HCT116 (cell line): ENCODE measurements at regions not wholly inside any gene's neighbourhood (a gene's known extent, or its start where the extent isn't known, plus 50 kb on each side); places are given as distances from the start of the nearest gene placed in this dataset.

ENCODE experiments used
- ATAC-seq: fragments of 200-7000 bp; cut with Tn5 transposase; 2 replicates; pipeline ENCODE4 v1.9.1; 2020; ENCODE audit warnings: mild to moderate bottlenecking, moderate library complexity
- BruUV-seq: library from RNA; stranded (reverse); fragments of 400-500 nt; replicated peaks from 2 replicates; lab custom pipeline; 2021; lab: Mats Ljungman, UMichigan
- CTCF ChIA-PET: fragments of 300-600 bp; sonication (Branson Sonifier 250); formaldehyde crosslinking; loops from one replicate; lab custom pipeline; 2021; ENCODE audit warnings: antibody characterized with exemption; lab: Charles Lee
- POLR2A ChIA-PET: fragments of 300-600, 350-600 bp; sonication (Branson Sonifier 250); formaldehyde crosslinking; loops from one replicate; lab custom pipeline; 2021; ENCODE audit warnings: antibody characterized with exemption; lab: Charles Lee
- RAD21 ChIA-PET, 2 experiments: fragments of 300-600 bp; sonication (Branson Sonifier 250); formaldehyde crosslinking; loops; one replicate each; lab custom pipeline; 2023; ENCODE audit warnings: low total read pairs in 2 of 2; ENCODE audit not compliant: uncharacterized antibody in 2 of 2, unreplicated experiment in 2 of 2, low non-redundant PET in 1 of 2; lab: Charles Lee
- DNase-seq: peaks from one replicate; pipeline ENCODE4 v3.0.0-alpha.2; 2010; ENCODE audit warnings: low read depth, low spot score
- H2AFZ ChIP-seq: fragments of 200-600 bp; shearing (Covaris generic), sonication (generic); 2 replicates; pipeline ENCODE4 v1.6.1; 2017; ENCODE audit warnings: low read depth, mixed run types, mixed read lengths, antibody characterized with exemption, low read length; ENCODE audit not compliant: poor library complexity, severe bottlenecking
- H3K27ac ChIP-seq: 2 replicates; pipeline ENCODE4 v1.5.1; 2012; ENCODE audit warnings: low read depth, low read length
- H3K27me3 ChIP-seq: fragments of 200-600 bp; sonication (generic); 2 replicates; pipeline ENCODE4 v1.6.1; 2016; ENCODE audit warnings: mixed run types, low read length, mixed read lengths; ENCODE audit not compliant: insufficient read depth
- H3K36me3 ChIP-seq, 2 experiments: fragments of 200-500 bp in 1 of 2; fragments of 200-600 bp in 1 of 2; sonication (Bioruptor generic) in 1 of 2; sonication (generic) in 1 of 2; 2 replicates each; pipeline versions ENCODE4 v1.5.1 to v1.6.1; 2014 to 2016; ENCODE audit warnings: low read length in 2 of 2, inconsistent platforms in 1 of 2, mixed read lengths in 1 of 2, mixed run types in 1 of 2; ENCODE audit not compliant: insufficient read depth in 2 of 2, control insufficient read depth in 1 of 2
- H3K4me1 ChIP-seq, 2 experiments: fragments of 200-600 bp in 1 of 2; sonication (generic) in 1 of 2; 2 replicates each; pipeline versions ENCODE4 v1.5.1 to v1.6.1; 2012 to 2017; ENCODE audit warnings: low read length in 2 of 2, inconsistent platforms in 1 of 2, mild to moderate bottlenecking in 1 of 2, mixed read lengths in 1 of 2, mixed run types in 1 of 2, moderate library complexity in 1 of 2; ENCODE audit not compliant: insufficient read depth in 2 of 2, control insufficient read depth in 1 of 2
- H3K4me2 ChIP-seq: fragments of 200-600 bp; sonication (generic); 2 replicates; pipeline ENCODE4 v1.6.1; 2017; ENCODE audit warnings: mixed run types, low read length, mixed read lengths
- H3K4me3 ChIP-seq, 2 experiments: fragments of 200-600 bp in 1 of 2; sonication (generic) in 1 of 2; replicated peaks in 1 of 2; 2 replicates each; pipeline ENCODE4 v1.5.1; 2011 to 2016; ENCODE audit warnings: low read length in 2 of 2, control low read depth in 1 of 2, low read depth in 1 of 2, mild to moderate bottlenecking in 1 of 2, mixed read lengths in 1 of 2, mixed run types in 1 of 2
- H3K79me2 ChIP-seq: fragments of 200-600 bp; sonication (generic); 2 replicates; pipeline ENCODE4 v1.6.1; 2017; ENCODE audit warnings: mild to moderate bottlenecking, mixed run types, low read length, moderate library complexity, mixed read lengths; ENCODE audit not compliant: insufficient read depth
- H3K9ac ChIP-seq: fragments of 200-600 bp; sonication (generic); 2 replicates; pipeline ENCODE4 v1.6.1; 2016; ENCODE audit warnings: low read length, mixed read lengths
- H3K9me2 ChIP-seq: fragments of 200-600 bp; sonication (generic), shearing (Covaris generic); 2 replicates; pipeline ENCODE4 v1.6.1; 2017; ENCODE audit warnings: mixed run types, mild to moderate bottlenecking, moderate library complexity; ENCODE audit not compliant: insufficient read depth
- H3K9me3 ChIP-seq, 2 experiments: fragments of 200-500 bp in 1 of 2; fragments of 200-600 bp in 1 of 2; sonication (Bioruptor generic) in 1 of 2; sonication (generic) in 1 of 2; 2 replicates each; pipeline ENCODE4 v1.6.1; 2014 to 2017; ENCODE audit warnings: low read length in 2 of 2, mixed read lengths in 2 of 2, inconsistent platforms in 1 of 2, low read depth in 1 of 2, mild to moderate bottlenecking in 1 of 2, mixed run types in 1 of 2, moderate library complexity in 1 of 2; ENCODE audit not compliant: control insufficient read depth in 1 of 2, insufficient read depth in 1 of 2
- H4K20me1 ChIP-seq: fragments of 200-600 bp; sonication (generic), shearing (Covaris generic); 2 replicates; pipeline ENCODE4 v1.6.1; 2017; ENCODE audit warnings: mixed run types, mild to moderate bottlenecking, moderate library complexity; ENCODE audit not compliant: insufficient read depth
- ATF3 ChIP-seq: IDR thresholded peaks from 2 replicates; pipeline ENCODE4 v1.6.1; 2012
- CBX3 ChIP-seq: IDR thresholded peaks from 2 replicates; pipeline ENCODE4 v1.6.1; 2012; ENCODE audit warnings: low read depth
- EGR1 ChIP-seq: IDR thresholded peaks from 2 replicates; pipeline ENCODE4 v1.6.1; 2012; ENCODE audit warnings: low read depth
- EZH2 ChIP-seq: fragments of 200-600 bp; sonication (generic); IDR thresholded peaks from 2 replicates; pipeline ENCODE4 v1.6.1; 2017; ENCODE audit warnings: antibody characterized with exemption, mixed run types
- FOSL1 ChIP-seq: IDR thresholded peaks from 2 replicates; pipeline ENCODE4 v1.6.1; 2012; ENCODE audit warnings: low read depth
- JUND ChIP-seq: IDR thresholded peaks from 2 replicates; pipeline ENCODE4 v1.6.1; 2012
- MAX ChIP-seq: IDR thresholded peaks from 2 replicates; pipeline ENCODE4 v1.6.1; 2012
- POLR2A ChIP-seq: IDR thresholded peaks from 2 replicates; pipeline ENCODE4 v1.7.0; 2011; ENCODE audit warnings: borderline replicate concordance; ENCODE audit not compliant: insufficient read depth, insufficient read length; ENCODE audit errors: extremely low read depth
- POLR2AphosphoS5 ChIP-seq: IDR thresholded peaks from 2 replicates; pipeline ENCODE4 v1.6.1; 2011; ENCODE audit warnings: mild to moderate bottlenecking, low read depth, low read length, moderate library complexity
- RAD21 ChIP-seq: IDR thresholded peaks from 2 replicates; pipeline ENCODE4 v1.6.1; 2012; ENCODE audit warnings: low read depth, mild to moderate bottlenecking
- SP1 ChIP-seq: IDR thresholded peaks from 2 replicates; pipeline ENCODE4 v1.6.1; 2012; ENCODE audit warnings: low read depth
- SRF ChIP-seq: IDR thresholded peaks from 2 replicates; pipeline ENCODE4 v1.6.1; 2012; ENCODE audit warnings: low read depth
- YY1 ChIP-seq: IDR thresholded peaks from 2 replicates; pipeline ENCODE4 v1.6.1; 2011; ENCODE audit warnings: low read length, low read depth, moderate library complexity, mild to moderate bottlenecking; ENCODE audit not compliant: insufficient replicate concordance; ENCODE audit errors: extremely low read depth
- ZNF274 ChIP-seq: fragments of 200-500 bp; sonication (Bioruptor generic); IDR thresholded peaks from 2 replicates; pipeline ENCODE4 v1.6.1; 2014; ENCODE audit warnings: mild to moderate bottlenecking, low read depth, low read length, inconsistent platforms
- intact Hi-C: fragments of 100-400 bp; cut with micrococcal nuclease; formaldehyde crosslinking; loops from 2 replicates; pipeline ENCODE4 v1.10.0; 2022
- TF ChIP-seq, protein P1 (sequence below): IDR thresholded peaks from 2 replicates; pipeline ENCODE4 v1.6.1; 2012; ENCODE audit warnings: low read depth
- TF ChIP-seq, protein P2 (sequence below), 3 experiments: fragments of 200-600 bp in 1 of 3; sonication (generic) in 1 of 3; IDR thresholded peaks in 2 of 3; conservative IDR thresholded peaks in 1 of 3; 2 replicates each; pipeline ENCODE4 v1.5.1; 2012 to 2017; ENCODE audit warnings: low read depth in 2 of 3, low read length in 2 of 3, antibody characterized with exemption in 1 of 3, borderline replicate concordance in 1 of 3, control low read depth in 1 of 3, mild to moderate bottlenecking in 1 of 3, mixed read lengths in 1 of 3, mixed run types in 1 of 3, moderate library complexity in 1 of 3; ENCODE audit not compliant: insufficient read depth in 1 of 3

DNA sequence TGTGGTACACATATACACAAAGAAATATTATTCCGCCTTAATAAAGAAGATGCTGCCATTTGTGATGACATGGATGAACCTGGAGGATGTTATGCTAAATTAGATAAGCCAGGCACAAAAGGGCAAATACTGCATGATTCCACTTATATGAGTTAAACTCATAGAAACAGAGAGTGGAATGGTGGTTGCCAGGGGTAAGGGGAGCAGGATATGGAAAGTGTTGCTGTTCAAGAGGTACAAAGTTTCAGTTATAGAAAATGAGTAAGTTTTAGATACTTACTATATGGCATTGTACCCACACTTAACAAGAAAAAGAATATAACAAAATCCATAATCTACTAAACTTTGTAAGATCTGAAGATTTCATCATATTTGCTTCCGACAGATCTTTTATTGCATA is 252.2 kb downstream of the SYK start:
- H4K20me1 ChIP-seq = no peaks in the 10 kb centered on the region
- BruUV-seq = no TSS peak

GRCh38 chr9:91055845-91056244 is 254.2 kb downstream of the SYK start:
- RAD21 ChIA-PET = no interaction called here
- Histone ChIP-seq H3K27ac (no peak overlapping the region), H2AFZ (no peak overlapping the region), H3K27me3 (no peaks in the 10 kb centered on the region), H3K36me3 (no peaks in the 10 kb centered on the region), H3K9ac (no peak overlapping the region), H3K79me2 (no peaks in the 10 kb centered on the region), H3K4me1 (peaks cover 5 to 12% of the 10 kb centered on the region in 2 experiments; a peak in 2 of 4 replicates), H3K4me3 (no peak overlapping the region), H3K9me3 (no peaks in the 10 kb centered on the region), H3K9me2 (no peaks in the 10 kb centered on the region), H3K4me2 (no peak overlapping the region), H4K20me1 (no peaks in the 10 kb centered on the region)
- no TSS peak for BruUV-seq
- POLR2A ChIA-PET = no interaction called here
- CTCF ChIA-PET = interaction anchor here (0.6 kb wide), 1 partner anchor 1735 kb away, joined by 3 read pairs; no protein-coding TSS in a partner anchor
- intact Hi-C loops = no loop called here
- DNase-seq = no peak
- TF ChIP-seq POLR2AphosphoS5 (no peak), MAX (no peak), POLR2A (no peak)
- TF ChIP-seq, protein P1, sequence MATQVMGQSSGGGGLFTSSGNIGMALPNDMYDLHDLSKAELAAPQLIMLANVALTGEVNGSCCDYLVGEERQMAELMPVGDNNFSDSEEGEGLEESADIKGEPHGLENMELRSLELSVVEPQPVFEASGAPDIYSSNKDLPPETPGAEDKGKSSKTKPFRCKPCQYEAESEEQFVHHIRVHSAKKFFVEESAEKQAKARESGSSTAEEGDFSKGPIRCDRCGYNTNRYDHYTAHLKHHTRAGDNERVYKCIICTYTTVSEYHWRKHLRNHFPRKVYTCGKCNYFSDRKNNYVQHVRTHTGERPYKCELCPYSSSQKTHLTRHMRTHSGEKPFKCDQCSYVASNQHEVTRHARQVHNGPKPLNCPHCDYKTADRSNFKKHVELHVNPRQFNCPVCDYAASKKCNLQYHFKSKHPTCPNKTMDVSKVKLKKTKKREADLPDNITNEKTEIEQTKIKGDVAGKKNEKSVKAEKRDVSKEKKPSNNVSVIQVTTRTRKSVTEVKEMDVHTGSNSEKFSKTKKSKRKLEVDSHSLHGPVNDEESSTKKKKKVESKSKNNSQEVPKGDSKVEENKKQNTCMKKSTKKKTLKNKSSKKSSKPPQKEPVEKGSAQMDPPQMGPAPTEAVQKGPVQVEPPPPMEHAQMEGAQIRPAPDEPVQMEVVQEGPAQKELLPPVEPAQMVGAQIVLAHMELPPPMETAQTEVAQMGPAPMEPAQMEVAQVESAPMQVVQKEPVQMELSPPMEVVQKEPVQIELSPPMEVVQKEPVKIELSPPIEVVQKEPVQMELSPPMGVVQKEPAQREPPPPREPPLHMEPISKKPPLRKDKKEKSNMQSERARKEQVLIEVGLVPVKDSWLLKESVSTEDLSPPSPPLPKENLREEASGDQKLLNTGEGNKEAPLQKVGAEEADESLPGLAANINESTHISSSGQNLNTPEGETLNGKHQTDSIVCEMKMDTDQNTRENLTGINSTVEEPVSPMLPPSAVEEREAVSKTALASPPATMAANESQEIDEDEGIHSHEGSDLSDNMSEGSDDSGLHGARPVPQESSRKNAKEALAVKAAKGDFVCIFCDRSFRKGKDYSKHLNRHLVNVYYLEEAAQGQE = no peak
- TF ChIP-seq, protein P2, sequence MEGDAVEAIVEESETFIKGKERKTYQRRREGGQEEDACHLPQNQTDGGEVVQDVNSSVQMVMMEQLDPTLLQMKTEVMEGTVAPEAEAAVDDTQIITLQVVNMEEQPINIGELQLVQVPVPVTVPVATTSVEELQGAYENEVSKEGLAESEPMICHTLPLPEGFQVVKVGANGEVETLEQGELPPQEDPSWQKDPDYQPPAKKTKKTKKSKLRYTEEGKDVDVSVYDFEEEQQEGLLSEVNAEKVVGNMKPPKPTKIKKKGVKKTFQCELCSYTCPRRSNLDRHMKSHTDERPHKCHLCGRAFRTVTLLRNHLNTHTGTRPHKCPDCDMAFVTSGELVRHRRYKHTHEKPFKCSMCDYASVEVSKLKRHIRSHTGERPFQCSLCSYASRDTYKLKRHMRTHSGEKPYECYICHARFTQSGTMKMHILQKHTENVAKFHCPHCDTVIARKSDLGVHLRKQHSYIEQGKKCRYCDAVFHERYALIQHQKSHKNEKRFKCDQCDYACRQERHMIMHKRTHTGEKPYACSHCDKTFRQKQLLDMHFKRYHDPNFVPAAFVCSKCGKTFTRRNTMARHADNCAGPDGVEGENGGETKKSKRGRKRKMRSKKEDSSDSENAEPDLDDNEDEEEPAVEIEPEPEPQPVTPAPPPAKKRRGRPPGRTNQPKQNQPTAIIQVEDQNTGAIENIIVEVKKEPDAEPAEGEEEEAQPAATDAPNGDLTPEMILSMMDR (IDR thresholded peaks at IDR 0.05 in 2 of 3, conservative IDR thresholded peaks at IDR 0.05 in 1 of 3; ENCODE audit: borderline replicate concordance in 1 of 3, insufficient read depth in 1 of 3, low read depth in 2 of 3, low read length in 2 of 3) = no peak
- no peak for ATAC-seq

More for the DNA sequence above, 252.2 kb downstream of the SYK start:
- intact Hi-C loops = no loop called here
- no peaks in the 10 kb centered on the region for H3K79me2 ChIP-seq
- H3K27ac ChIP-seq = no peak overlapping the region
- RAD21 ChIA-PET = no interaction called here
- H3K36me3 ChIP-seq = no peaks in the 10 kb centered on the region
- DNase-seq = no peak
- TF ChIP-seq ATF3 (no peak), RAD21 (no peak), SP1 (no peak), FOSL1 (no peak), POLR2AphosphoS5 (no peak), JUND (no peak), EGR1 (no peak), EZH2 (no peak), YY1 (no peak), ZNF274 (no peak), SRF (no peak), CBX3 (no peak), POLR2A (no peak)
- TF ChIP-seq, all 23 proteins: peak for 0
- Histone ChIP-seq H3K4me2 (no peak overlapping the region), H3K27me3 (no peaks in the 10 kb centered on the region), H3K4me3 (no peak overlapping the region), H3K4me1 (no peaks in the 10 kb centered on the region), H2AFZ (no peak overlapping the region), H3K9me2 (no peaks in the 10 kb centered on the region), H3K9ac (no peak overlapping the region), H3K9me3 (no peaks in the 10 kb centered on the region)
- CTCF ChIA-PET = no interaction called here
- POLR2A ChIA-PET = no interaction called here
- ATAC-seq = no peak
